Right lobe of liver (tissue), 6 donors: ENCODE measurements at regions not wholly inside any gene's neighbourhood (a gene's known extent, or its start where the extent isn't known, plus 50 kb on each side); places are given as distances from the start of the nearest gene placed in this dataset.

Experiments used
- ATAC-seq, 4 donors: fragments of 200-7000 bp; cut with Tn5 transposase; one replicate each; pipeline ENCODE4 v1.9.1; 2020; ENCODE audit warnings: mild to moderate bottlenecking in 4 of 4, moderate library complexity in 4 of 4
- DNase-seq, 3 donors: peaks; one replicate each; pipeline ENCODE4 v3.0.0-alpha.2; 2020
- H3K27ac ChIP-seq, 3 donors: fragments of 200-600 bp; one replicate each; pipeline ENCODE4 v1.8.0; 2022
- H3K27me3 ChIP-seq, 2 donors: fragments of 200-600 bp; one replicate each; pipeline ENCODE4 v1.8.0; 2022
- H3K36me3 ChIP-seq, 4 donors: fragments of 200-600 bp; sonication (generic) in 1 of 4; one replicate each; pipeline versions ENCODE4 v1.5.1 to v1.8.0; 2017 to 2022; ENCODE audit warnings: control low read depth in 1 of 4
- H3K4me1 ChIP-seq, 4 donors: fragments of 200-600 bp; sonication (generic) in 1 of 4; one replicate each; pipeline versions ENCODE4 v1.5.1 to v1.8.0; 2017 to 2022; ENCODE audit warnings: control low read depth in 1 of 4
- H3K4me3 ChIP-seq, 3 donors: fragments of 200-600 bp; one replicate each; pipeline ENCODE4 v1.8.0; 2022
- H3K9me3 ChIP-seq, 4 donors: fragments of 200-600 bp; sonication (generic) in 1 of 4; one replicate each; pipeline versions ENCODE4 v1.5.1 to v1.8.0; 2017 to 2022; ENCODE audit warnings: control low read depth in 1 of 4
- POLR2A ChIP-seq: fragments of 450-650 bp; IDR thresholded peaks from one replicate; pipeline ENCODE4 v1.6.1; 2017; ENCODE audit warnings: antibody characterized with exemption, mild to moderate bottlenecking
- WGBS: methylation state at CpG from one replicate; pipeline ENCODE4 v1.1.6; 2018; ENCODE audit warnings: low coverage, low lambda C conversion rate; ENCODE audit not compliant: insufficient coverage; ENCODE audit errors: missing lambda C conversion rate; 5-methylcytosine and 5-hydroxymethylcytosine counted together
- intact Hi-C, 2 donors: fragments of 100-400 bp; cut with DNase I; formaldehyde crosslinking; loops; one replicate each; pipeline versions ENCODE4 v1.11.2 to v1.14.1; 2022
- TF ChIP-seq, protein P1 (sequence below), 4 donors: fragments of 200-600 bp in 3 of 4; fragments of 450-650 bp in 1 of 4; IDR thresholded peaks; one replicate each; pipeline versions ENCODE4 v1.5.1 to v1.8.0; 2016 to 2022; ENCODE audit warnings: antibody characterized with exemption in 4 of 4, mild to moderate bottlenecking in 2 of 4
- donor health status: DM: no; HTN: yes; CAD: no.
- donor health status: DM: no; HTN: no; CAD: no.
- donor health status: DM: no; HTN: no; CAD: no.
- donor health status: DM: no; HTN: yes; CAD: no.
- donor health status: DM: no; HTN: yes; CAD: no.

DNA sequence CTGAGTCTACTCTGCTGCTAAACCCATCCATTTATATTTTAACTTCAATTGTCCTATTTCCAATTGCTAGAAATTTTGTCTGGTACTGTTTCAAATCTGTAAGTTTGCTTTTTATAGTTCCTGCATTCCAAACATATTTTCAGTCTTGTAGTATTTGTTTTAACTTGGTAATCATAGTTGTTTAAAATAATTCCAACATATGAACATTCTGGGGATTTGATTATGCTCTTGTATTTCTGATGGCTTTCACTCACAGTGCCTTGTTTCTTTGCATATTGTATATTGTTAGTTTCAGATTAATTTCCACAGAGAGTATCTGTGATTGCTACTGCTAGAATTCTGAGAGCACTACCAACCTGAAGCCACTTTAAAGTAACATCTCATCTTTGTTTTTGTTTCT lies 202.4 kb downstream of the ETAA1 start:
- no peak for DNase-seq
- TF ChIP-seq POLR2A: no peak
- TF ChIP-seq, protein P1, sequence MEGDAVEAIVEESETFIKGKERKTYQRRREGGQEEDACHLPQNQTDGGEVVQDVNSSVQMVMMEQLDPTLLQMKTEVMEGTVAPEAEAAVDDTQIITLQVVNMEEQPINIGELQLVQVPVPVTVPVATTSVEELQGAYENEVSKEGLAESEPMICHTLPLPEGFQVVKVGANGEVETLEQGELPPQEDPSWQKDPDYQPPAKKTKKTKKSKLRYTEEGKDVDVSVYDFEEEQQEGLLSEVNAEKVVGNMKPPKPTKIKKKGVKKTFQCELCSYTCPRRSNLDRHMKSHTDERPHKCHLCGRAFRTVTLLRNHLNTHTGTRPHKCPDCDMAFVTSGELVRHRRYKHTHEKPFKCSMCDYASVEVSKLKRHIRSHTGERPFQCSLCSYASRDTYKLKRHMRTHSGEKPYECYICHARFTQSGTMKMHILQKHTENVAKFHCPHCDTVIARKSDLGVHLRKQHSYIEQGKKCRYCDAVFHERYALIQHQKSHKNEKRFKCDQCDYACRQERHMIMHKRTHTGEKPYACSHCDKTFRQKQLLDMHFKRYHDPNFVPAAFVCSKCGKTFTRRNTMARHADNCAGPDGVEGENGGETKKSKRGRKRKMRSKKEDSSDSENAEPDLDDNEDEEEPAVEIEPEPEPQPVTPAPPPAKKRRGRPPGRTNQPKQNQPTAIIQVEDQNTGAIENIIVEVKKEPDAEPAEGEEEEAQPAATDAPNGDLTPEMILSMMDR (IDR thresholded peaks at IDR 0.05): no peak

DNA sequence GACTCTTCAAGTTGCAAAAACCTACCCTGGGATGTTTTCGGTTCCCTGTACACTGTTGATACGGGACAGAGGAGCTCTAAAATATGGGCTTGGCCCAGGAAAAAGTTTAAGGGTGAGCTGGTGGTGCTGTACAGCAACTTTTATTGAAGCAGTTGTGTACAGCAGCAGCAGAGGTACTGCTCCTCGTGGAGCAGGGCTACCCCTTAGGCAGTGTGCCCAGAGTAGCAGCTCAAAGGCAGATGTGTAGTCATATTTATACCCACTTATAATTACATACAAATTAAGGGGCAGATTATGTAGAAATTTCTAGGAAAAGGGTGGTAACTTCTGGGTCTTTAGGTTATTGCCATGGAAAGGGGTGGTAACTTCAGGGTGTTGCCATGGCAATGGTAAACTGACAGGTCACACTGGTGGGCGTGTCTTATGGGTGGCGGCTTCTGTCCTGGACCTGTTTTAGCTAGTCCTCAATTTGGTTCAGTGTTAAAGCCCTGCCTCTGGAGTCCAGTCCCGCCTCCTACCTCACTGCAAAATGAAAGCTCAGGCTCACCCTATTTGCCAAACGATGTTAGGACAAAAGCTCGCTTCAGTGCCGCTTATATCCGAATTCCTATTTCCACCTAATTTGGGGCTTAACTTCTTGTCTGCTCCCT lies 203.2 kb downstream of the ETAA1 start:
- Histone ChIP-seq H3K27me3 (no peaks in the 10 kb centered on the region), H3K36me3 (no peaks in the 10 kb centered on the region), H3K4me1 (no peaks in the 10 kb centered on the region), H3K9me3 (no peaks in the 10 kb centered on the region), H3K27ac (no peak overlapping the region), H3K4me3 (no peak overlapping the region)
- ATAC-seq: no peak
- DNase-seq: no peak
- intact Hi-C loops: no loop called here
- no peak for TF ChIP-seq POLR2A
- TF ChIP-seq, protein P1 (IDR thresholded peaks at IDR 0.05): no peak
- 63% methylated on average over 10 of the region's 10 CpGs for WGBS

More for the DNA sequence above, 202.4 kb downstream of the ETAA1 start:
- Histone ChIP-seq H3K4me1 (no peaks in the 10 kb centered on the region), H3K27ac (no peak overlapping the region), H3K4me3 (no peak overlapping the region), H3K36me3 (no peaks in the 10 kb centered on the region), H3K9me3 (no peaks in the 10 kb centered on the region), H3K27me3 (no peaks in the 10 kb centered on the region)
- intact Hi-C loops: no loop called here
- ATAC-seq: no peak

DNA sequence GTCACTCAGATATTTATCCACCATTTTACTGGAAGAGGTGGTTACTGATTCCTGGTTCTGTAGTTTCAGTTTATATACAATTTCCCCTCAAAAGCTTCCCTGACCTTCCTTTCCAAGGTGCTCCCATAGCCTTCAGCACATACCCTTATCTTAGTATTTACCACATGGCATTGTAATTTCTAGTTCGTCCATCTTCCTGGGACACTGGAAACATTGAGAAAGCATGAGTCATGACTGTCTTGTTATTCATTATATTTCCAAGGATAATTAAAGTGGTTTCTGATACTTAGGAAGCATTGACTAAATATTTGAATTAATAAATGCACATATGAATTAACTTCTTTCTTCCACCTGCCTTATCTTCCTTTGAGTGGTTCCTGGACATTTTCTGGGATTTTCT lies 203.8 kb downstream of the ETAA1 start:
- H3K4me1 ChIP-seq: no peaks in the 10 kb centered on the region
- no peaks in the 10 kb centered on the region for H3K36me3 ChIP-seq
- no peaks in the 10 kb centered on the region for H3K27me3 ChIP-seq
- ATAC-seq: no peak
- TF ChIP-seq, protein P1 (IDR thresholded peaks at IDR 0.05): no peak
- no peak for TF ChIP-seq POLR2A
- WGBS: 56% methylated on average over 1 of the region's 1 CpG
- H3K27ac ChIP-seq: no peak overlapping the region
- no peak overlapping the region for H3K4me3 ChIP-seq
- H3K9me3 ChIP-seq: no peaks in the 10 kb centered on the region
- DNase-seq: no peak
- intact Hi-C loops: no loop called here

DNA sequence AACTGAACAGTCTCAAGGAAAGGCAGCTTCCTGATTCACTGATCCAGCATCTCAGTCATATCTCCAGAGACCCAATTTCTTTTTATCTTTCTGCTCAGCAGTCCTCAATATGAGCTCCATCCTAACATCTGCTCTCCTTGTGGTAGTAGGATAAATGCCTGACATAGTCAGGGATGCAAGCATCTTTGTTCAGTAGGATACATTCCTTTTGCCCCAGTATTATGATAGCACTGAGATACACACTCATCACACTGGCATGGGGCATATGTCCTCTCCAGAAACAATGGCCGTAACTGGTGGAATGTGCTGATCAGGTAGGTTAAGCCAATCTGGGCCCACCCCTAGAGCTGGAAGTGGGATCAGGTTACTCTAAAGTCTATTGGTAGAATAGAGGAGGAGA lies 207.2 kb downstream of the ETAA1 start:
- Histone ChIP-seq H3K27ac (no peak overlapping the region), H3K36me3 (no peaks in the 10 kb centered on the region), H3K4me1 (no peaks in the 10 kb centered on the region), H3K4me3 (no peak overlapping the region), H3K27me3 (no peaks in the 10 kb centered on the region), H3K9me3 (no peaks in the 10 kb centered on the region)
- no peak for TF ChIP-seq POLR2A
- TF ChIP-seq, protein P1 (IDR thresholded peaks at IDR 0.05): no peak
- intact Hi-C loops: no loop called here
- DNase-seq: no peak
- ATAC-seq: no peak
- WGBS: 73% methylated on average over 1 of the region's 1 CpG

DNA sequence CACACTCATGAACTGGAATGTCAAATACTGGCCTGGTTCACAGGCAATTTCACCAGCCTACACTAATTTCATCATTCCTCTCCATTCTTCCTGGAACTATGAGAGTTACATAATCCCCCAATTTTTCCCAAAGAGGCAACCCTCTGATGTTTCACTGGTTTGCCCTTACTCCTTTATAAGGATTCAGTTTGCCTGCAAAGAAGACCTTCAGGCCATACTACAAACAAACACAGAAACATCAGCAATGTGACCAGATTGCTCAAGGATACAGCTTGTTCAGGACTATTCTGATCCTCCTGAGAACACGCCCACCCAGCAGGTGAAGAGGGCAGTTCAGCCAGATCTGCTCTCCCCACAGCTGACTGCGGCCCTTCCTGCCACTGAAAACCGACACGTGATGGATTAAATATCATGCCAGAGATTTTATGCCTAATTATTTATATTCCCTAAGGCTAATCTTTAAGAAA lies 215.5 kb downstream of the ETAA1 start:
- Histone ChIP-seq H3K9me3 (no peaks in the 10 kb centered on the region), H3K27me3 (no peaks in the 10 kb centered on the region), H3K4me1 (no peaks in the 10 kb centered on the region), H3K36me3 (no peaks in the 10 kb centered on the region), H3K4me3 (no peak overlapping the region), H3K27ac (no peak overlapping the region)
- WGBS: 73% methylated on average over 4 of the region's 4 CpGs
- no peak for TF ChIP-seq POLR2A
- no peak for ATAC-seq
- DNase-seq: no peak
- intact Hi-C loops: no loop called here
